Panc1 (cell line): ENCODE measurements at regions not wholly inside any gene's neighbourhood (a gene's known extent, or its start where the extent isn't known, plus 50 kb on each side); places are given as distances from the start of the nearest gene placed in this dataset.

Experiments
- ATAC-seq: fragments of 200-7000 bp; cut with Tn5 transposase; 2 replicates; pipeline ENCODE4 v1.9.1; 2020; ENCODE audit warnings: mild to moderate bottlenecking, moderate library complexity
- BruUV-seq: library from RNA; stranded (reverse); fragments of 400-500 nt; replicated peaks from 2 replicates; lab custom pipeline; 2021; lab: Mats Ljungman, UMichigan
- CTCF ChIA-PET: fragments of 300-600 bp; sonication (Branson Sonifier 250); formaldehyde crosslinking; loops from one replicate; lab custom pipeline; 2022; ENCODE audit warnings: antibody characterized with exemption; lab: Charles Lee
- POLR2A ChIA-PET: fragments of 300-600 bp; sonication (Branson Sonifier 250); formaldehyde crosslinking; loops from one replicate; lab custom pipeline; 2022; ENCODE audit warnings: antibody characterized with exemption; lab: Charles Lee
- DNase-seq: peaks from one replicate; pipeline ENCODE4 v3.0.0-alpha.2; 2010; ENCODE audit warnings: low read depth, low spot score
- H3K27ac ChIP-seq: 2 replicates; pipeline ENCODE4 v1.5.1; 2011; ENCODE audit warnings: mild to moderate bottlenecking, low read length, inconsistent platforms
- H3K27me3 ChIP-seq: fragments of 200-500 bp; sonication (Bioruptor generic); 2 replicates; pipeline ENCODE4 v1.6.0; 2014; ENCODE audit warnings: low read length, inconsistent platforms; ENCODE audit not compliant: control insufficient read depth, insufficient read depth
- H3K36me3 ChIP-seq: fragments of 200-500 bp; sonication (Bioruptor generic); 2 replicates; pipeline ENCODE4 v1.5.1; 2014; ENCODE audit warnings: inconsistent platforms, mild to moderate bottlenecking, low read length, moderate library complexity; ENCODE audit not compliant: control insufficient read depth, insufficient read depth
- H3K4me1 ChIP-seq: 2 replicates; pipeline ENCODE4 v1.5.1; 2011; ENCODE audit warnings: inconsistent platforms, mild to moderate bottlenecking, low read length, moderate library complexity; ENCODE audit not compliant: control insufficient read depth, insufficient read depth
- H3K4me3 ChIP-seq, 2 experiments: 2 replicates each; pipeline ENCODE4 v1.5.1; 2011 to 2012; ENCODE audit warnings: low read depth in 2 of 2, low read length in 2 of 2, mild to moderate bottlenecking in 2 of 2, inconsistent platforms in 1 of 2, moderate library complexity in 1 of 2
- H3K9me3 ChIP-seq: fragments of 200-500 bp; sonication (Bioruptor generic); 2 replicates; pipeline ENCODE4 v1.5.1; 2014; ENCODE audit warnings: low read depth, mild to moderate bottlenecking, inconsistent platforms, low read length, moderate library complexity; ENCODE audit not compliant: control insufficient read depth, insufficient read depth
- POLR2AphosphoS5 ChIP-seq: IDR thresholded peaks from 2 replicates; pipeline ENCODE4 v1.6.1; 2012; ENCODE audit warnings: mild to moderate bottlenecking, low read depth, low read length, moderate library complexity
- REST ChIP-seq, 2 experiments: IDR thresholded peaks; 2 replicates each; pipeline ENCODE4 v1.6.1; 2011 to 2012; ENCODE audit warnings: low read depth in 2 of 2, control low read depth in 1 of 2, low read length in 1 of 2, mild to moderate bottlenecking in 1 of 2, moderate library complexity in 1 of 2; ENCODE audit not compliant: insufficient read depth in 1 of 2
- SIN3A ChIP-seq: IDR thresholded peaks from 2 replicates; pipeline ENCODE4 v1.6.1; 2012; ENCODE audit warnings: low read depth, mild to moderate bottlenecking, low read length, moderate library complexity, borderline replicate concordance; ENCODE audit not compliant: insufficient read depth
- TCF7L2 ChIP-seq: IDR thresholded peaks from 2 replicates; pipeline ENCODE4 v1.6.1; 2011; ENCODE audit warnings: mild to moderate bottlenecking, low read depth, low read length, inconsistent platforms
- in situ Hi-C: cut with HindIII; loops from 2 replicates; pipeline ENCODE4 v1.10.0; 2016; ENCODE audit warnings: low sequenced_read_pairs, low pct_unique_long_range_greater_than_20kb
- intact Hi-C: fragments of 100-400 bp; cut with micrococcal nuclease; formaldehyde crosslinking; loops from one replicate; pipeline ENCODE4 v1.10.0; 2022; ENCODE audit not compliant: unreplicated experiment
- TF ChIP-seq, protein P1 (sequence below): fragments of 450-650 bp; IDR thresholded peaks from 2 replicates; pipeline ENCODE4 v1.5.1; 2017; ENCODE audit warnings: mild to moderate bottlenecking

DNA sequence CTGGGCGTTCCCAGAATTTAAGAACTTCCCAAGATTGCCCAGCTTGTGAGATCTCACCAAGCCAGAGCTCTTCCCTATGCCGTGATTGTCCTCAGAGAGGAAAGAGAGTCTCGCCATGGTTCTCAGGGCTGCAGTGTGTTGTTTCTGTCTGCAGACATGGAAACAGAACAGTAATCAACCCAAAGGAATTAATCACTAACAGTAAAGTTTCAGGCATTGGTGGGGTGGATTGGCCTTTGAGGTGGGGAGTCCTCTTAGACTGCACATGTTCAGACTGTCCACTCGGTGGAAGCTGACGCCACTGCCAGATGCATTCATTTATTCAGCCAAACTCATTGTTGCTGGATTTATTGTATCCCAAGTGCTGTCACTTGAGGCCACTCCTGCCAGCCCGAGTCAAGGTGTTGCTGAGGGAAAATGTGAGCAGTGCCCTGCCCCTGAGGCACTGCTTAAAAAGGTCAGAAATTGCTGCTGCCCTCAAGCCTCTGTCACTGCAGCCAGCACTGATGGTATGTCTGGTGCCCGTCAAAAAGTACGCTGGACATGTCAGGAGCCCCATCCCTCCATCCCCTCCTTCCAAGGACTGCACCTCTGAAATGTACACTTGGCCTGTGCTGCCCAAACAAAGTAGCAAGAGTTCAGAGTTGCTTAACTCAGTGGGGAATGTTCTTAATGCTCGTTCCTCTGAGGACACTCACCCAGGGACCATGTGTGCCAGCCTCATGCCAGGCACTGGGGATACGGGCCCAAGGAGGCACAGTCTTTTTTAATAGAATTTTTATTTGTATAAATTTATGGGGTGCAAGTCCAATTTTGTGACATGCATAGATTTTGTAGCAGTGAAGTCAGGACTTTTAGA, 201.0 kb downstream of the GLI2 start:
- no TSS peak for BruUV-seq
- no peak for DNase-seq
- no peaks in the 10 kb centered on the region for H3K9me3 ChIP-seq
- ChIA-PET POLR2A (no interaction called here), CTCF (no interaction called here)
- in situ Hi-C loops (no loop called here), intact Hi-C loops (loop anchor here (10.0 kb wide), 1 partner anchor 242 kb away; no protein-coding TSS in a partner anchor)
- peaks cover 47% of the 10 kb centered on the region for H3K4me1 ChIP-seq
- no peak for ATAC-seq
- H3K4me3 ChIP-seq = no peak overlapping the region
- H3K36me3 ChIP-seq = no peaks in the 10 kb centered on the region
- TF ChIP-seq REST (IDR thresholded peaks at IDR 0.05; ENCODE audit: insufficient read depth in 1 of 2, low read depth in 2 of 2, low read length in 1 of 2) (no peak), SIN3A (no peak), POLR2AphosphoS5 (no peak), TCF7L2 (no peak)
- TF ChIP-seq, protein P1, sequence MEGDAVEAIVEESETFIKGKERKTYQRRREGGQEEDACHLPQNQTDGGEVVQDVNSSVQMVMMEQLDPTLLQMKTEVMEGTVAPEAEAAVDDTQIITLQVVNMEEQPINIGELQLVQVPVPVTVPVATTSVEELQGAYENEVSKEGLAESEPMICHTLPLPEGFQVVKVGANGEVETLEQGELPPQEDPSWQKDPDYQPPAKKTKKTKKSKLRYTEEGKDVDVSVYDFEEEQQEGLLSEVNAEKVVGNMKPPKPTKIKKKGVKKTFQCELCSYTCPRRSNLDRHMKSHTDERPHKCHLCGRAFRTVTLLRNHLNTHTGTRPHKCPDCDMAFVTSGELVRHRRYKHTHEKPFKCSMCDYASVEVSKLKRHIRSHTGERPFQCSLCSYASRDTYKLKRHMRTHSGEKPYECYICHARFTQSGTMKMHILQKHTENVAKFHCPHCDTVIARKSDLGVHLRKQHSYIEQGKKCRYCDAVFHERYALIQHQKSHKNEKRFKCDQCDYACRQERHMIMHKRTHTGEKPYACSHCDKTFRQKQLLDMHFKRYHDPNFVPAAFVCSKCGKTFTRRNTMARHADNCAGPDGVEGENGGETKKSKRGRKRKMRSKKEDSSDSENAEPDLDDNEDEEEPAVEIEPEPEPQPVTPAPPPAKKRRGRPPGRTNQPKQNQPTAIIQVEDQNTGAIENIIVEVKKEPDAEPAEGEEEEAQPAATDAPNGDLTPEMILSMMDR = no peak
- H3K27me3 ChIP-seq = no peaks in the 10 kb centered on the region
- no peak overlapping the region; the same call in 1 of the 2 replicates for H3K27ac ChIP-seq

- ATAC-seq = no peak
- Histone ChIP-seq H3K27me3 (no peaks in the 10 kb centered on the region), H3K4me1 (peaks cover 47% of the 10 kb centered on the region), H3K9me3 (no peaks in the 10 kb centered on the region), H3K27ac (no peak overlapping the region), H3K4me3 (no peak overlapping the region), H3K36me3 (no peaks in the 10 kb centered on the region)
- intact Hi-C loops (loop anchor here (10.0 kb wide), 1 partner anchor 243 kb away; no protein-coding TSS in a partner anchor), in situ Hi-C loops (no loop called here)
- ChIA-PET POLR2A (no interaction called here), CTCF (no interaction called here)
- BruUV-seq = no TSS peak
- no peak for DNase-seq
- TF ChIP-seq REST (IDR thresholded peaks at IDR 0.05; ENCODE audit: insufficient read depth in 1 of 2, low read depth in 2 of 2, low read length in 1 of 2) (no peak), TCF7L2 (no peak), SIN3A (no peak), POLR2AphosphoS5 (no peak)
Observed at GRCh38 chr2:120937686-120938044, 202.0 kb downstream of the GLI2 start.
